SJSA1 (cell line): ENCODE measurements at regions not wholly inside any gene's neighbourhood (a gene's known extent, or its start where the extent isn't known, plus 50 kb on each side); places are given as distances from the start of the nearest gene placed in this dataset.

Source experiments
- DNase-seq, 2 experiments: peaks; one replicate each; pipeline ENCODE4 v3.0.0-alpha.2; 2015 to 2020; ENCODE audit warnings: low spot score in 2 of 2, low read depth in 1 of 2
- H3K27ac ChIP-seq: fragments of 250-450 bp; sonication (Bioruptor Pico); 2 replicates; pipeline ENCODE4 v1.5.1; 2020; ENCODE audit warnings: mild to moderate bottlenecking, moderate library complexity
- H3K27me3 ChIP-seq: fragments of 250-450 bp; sonication (Bioruptor Pico); replicated peaks from 2 replicates; pipeline ENCODE4 v1.5.1; 2020; ENCODE audit warnings: mild to moderate bottlenecking, moderate library complexity
- H3K36me3 ChIP-seq: fragments of 250-450 bp; sonication (Bioruptor Pico); 2 replicates; pipeline ENCODE4 v1.5.1; 2020; ENCODE audit warnings: mild to moderate bottlenecking
- H3K4me1 ChIP-seq: fragments of 250-450 bp; sonication (Bioruptor Pico); replicated peaks from 2 replicates; pipeline ENCODE4 v1.6.1; 2021; ENCODE audit warnings: mild to moderate bottlenecking
- H3K4me3 ChIP-seq: fragments of 250-450 bp; sonication (Bioruptor Pico); 2 replicates; pipeline ENCODE4 v1.5.1; 2020; ENCODE audit warnings: mild to moderate bottlenecking
- H3K9me3 ChIP-seq: fragments of 250-450 bp; sonication (Bioruptor Pico); replicated peaks from 2 replicates; pipeline ENCODE4 v1.5.1; 2020; ENCODE audit warnings: mild to moderate bottlenecking

- no peaks in the 10 kb centered on the region for H3K36me3 ChIP-seq
- no peaks in the 10 kb centered on the region for H3K4me1 ChIP-seq
- no peak for DNase-seq
- no peak overlapping the region for H3K4me3 ChIP-seq
- H3K27me3 ChIP-seq: no peaks in the 10 kb centered on the region
- H3K27ac ChIP-seq: no peak overlapping the region
- H3K9me3 ChIP-seq: no peaks in the 10 kb centered on the region
These were observed 1016.4 kb upstream of the CRIM1 start for GRCh38 chr2:35339211-35339610.

- H3K4me1 ChIP-seq: no peaks in the 10 kb centered on the region
- no peak overlapping the region for H3K4me3 ChIP-seq
- no peaks in the 10 kb centered on the region for H3K27me3 ChIP-seq
- H3K36me3 ChIP-seq: no peaks in the 10 kb centered on the region
- no peak overlapping the region for H3K27ac ChIP-seq
- DNase-seq: no peak
- no peaks in the 10 kb centered on the region for H3K9me3 ChIP-seq
These were observed 1017.7 kb upstream of the CRIM1 start for GRCh38 chr2:35337922-35338321.

GRCh38 chr2:35314049-35314448 lies 1041.5 kb upstream of the CRIM1 start:
- H3K27ac ChIP-seq: no peak overlapping the region
- no peaks in the 10 kb centered on the region for H3K9me3 ChIP-seq
- no peaks in the 10 kb centered on the region for H3K4me1 ChIP-seq
- no peak for DNase-seq
- no peak overlapping the region for H3K4me3 ChIP-seq
- H3K27me3 ChIP-seq: no peaks in the 10 kb centered on the region
- no peaks in the 10 kb centered on the region for H3K36me3 ChIP-seq

GRCh38 chr2:35301369-35301768 lies 1054.2 kb upstream of the CRIM1 start:
- Histone ChIP-seq H3K36me3 (no peaks in the 10 kb centered on the region), H3K4me1 (no peaks in the 10 kb centered on the region), H3K9me3 (no peaks in the 10 kb centered on the region), H3K27ac (no peak overlapping the region), H3K27me3 (no peaks in the 10 kb centered on the region), H3K4me3 (no peak overlapping the region)
- no peak for DNase-seq

- H3K27ac ChIP-seq: no peak overlapping the region
- no peaks in the 10 kb centered on the region for H3K4me1 ChIP-seq
- no peaks in the 10 kb centered on the region for H3K27me3 ChIP-seq
- no peaks in the 10 kb centered on the region for H3K36me3 ChIP-seq
- no peak for DNase-seq
- no peaks in the 10 kb centered on the region for H3K9me3 ChIP-seq
- no peak overlapping the region for H3K4me3 ChIP-seq
These were observed 1057.1 kb upstream of the CRIM1 start for GRCh38 chr2:35298493-35298892.

- Histone ChIP-seq H3K4me3 (no peak overlapping the region), H3K27me3 (no peaks in the 10 kb centered on the region), H3K4me1 (no peaks in the 10 kb centered on the region), H3K36me3 (no peaks in the 10 kb centered on the region), H3K9me3 (no peaks in the 10 kb centered on the region), H3K27ac (no peak overlapping the region)
- no peak for DNase-seq
These were observed 1058.2 kb upstream of the CRIM1 start for GRCh38 chr2:35297403-35297802.

GRCh38 chr2:35294636-35295263 lies 1060.8 kb upstream of the CRIM1 start:
- H3K27me3 ChIP-seq: no peaks in the 10 kb centered on the region
- H3K4me1 ChIP-seq: no peaks in the 10 kb centered on the region
- no peak overlapping the region for H3K27ac ChIP-seq
- DNase-seq: no peak
- H3K4me3 ChIP-seq: no peak overlapping the region
- H3K9me3 ChIP-seq: no peaks in the 10 kb centered on the region
- H3K36me3 ChIP-seq: no peaks in the 10 kb centered on the region

GRCh38 chr2:35293261-35293660 lies 1062.3 kb upstream of the CRIM1 start:
- Histone ChIP-seq H3K27me3 (no peaks in the 10 kb centered on the region), H3K4me3 (no peak overlapping the region), H3K36me3 (no peaks in the 10 kb centered on the region), H3K27ac (no peak overlapping the region), H3K9me3 (no peaks in the 10 kb centered on the region), H3K4me1 (no peaks in the 10 kb centered on the region)
- DNase-seq: no peak

- no peak for DNase-seq
- H3K27me3 ChIP-seq: no peaks in the 10 kb centered on the region
- H3K4me3 ChIP-seq: no peak overlapping the region
- no peaks in the 10 kb centered on the region for H3K9me3 ChIP-seq
- H3K27ac ChIP-seq: no peak overlapping the region
- H3K36me3 ChIP-seq: no peaks in the 10 kb centered on the region
- H3K4me1 ChIP-seq: no peaks in the 10 kb centered on the region
These were observed 1063.4 kb upstream of the CRIM1 start for GRCh38 chr2:35292199-35292598.

- H3K9me3 ChIP-seq: no peaks in the 10 kb centered on the region; the same call in 1 of the 2 replicates
- H3K4me1 ChIP-seq: no peaks in the 10 kb centered on the region
- no peaks in the 10 kb centered on the region for H3K27me3 ChIP-seq
- no peaks in the 10 kb centered on the region for H3K36me3 ChIP-seq
- no peak overlapping the region for H3K4me3 ChIP-seq
- DNase-seq: no peak
- no peak overlapping the region for H3K27ac ChIP-seq
These were observed 1073.9 kb upstream of the CRIM1 start for GRCh38 chr2:35281702-35282101.

- H3K4me1 ChIP-seq: no peaks in the 10 kb centered on the region
- H3K36me3 ChIP-seq: no peaks in the 10 kb centered on the region
- H3K4me3 ChIP-seq: no peak overlapping the region
- no peak for DNase-seq
- no peak overlapping the region for H3K27ac ChIP-seq
- H3K9me3 ChIP-seq: no peaks in the 10 kb centered on the region
- H3K27me3 ChIP-seq: no peaks in the 10 kb centered on the region
These were observed 1099.8 kb upstream of the CRIM1 start for GRCh38 chr2:35255826-35256225.

GRCh38 chr2:35251156-35251555 lies 1104.4 kb upstream of the CRIM1 start:
- DNase-seq: no peak

GRCh38 chr2:35246702-35247101 lies 1108.9 kb upstream of the CRIM1 start:
- H3K9me3 ChIP-seq: no peaks in the 10 kb centered on the region
- DNase-seq: no peak
- H3K36me3 ChIP-seq: no peaks in the 10 kb centered on the region
- H3K4me3 ChIP-seq: no peak overlapping the region
- no peaks in the 10 kb centered on the region for H3K4me1 ChIP-seq
- H3K27me3 ChIP-seq: no peaks in the 10 kb centered on the region
- no peak overlapping the region for H3K27ac ChIP-seq

More at GRCh38 chr2:35251156-35251555, 1104.4 kb upstream of the CRIM1 start:
- no peaks in the 10 kb centered on the region for H3K4me1 ChIP-seq
- no peak overlapping the region for H3K4me3 ChIP-seq
- H3K27ac ChIP-seq: no peak overlapping the region
- no peaks in the 10 kb centered on the region for H3K36me3 ChIP-seq
- no peaks in the 10 kb centered on the region for H3K9me3 ChIP-seq
- no peaks in the 10 kb centered on the region for H3K27me3 ChIP-seq

GRCh38 chr2:35228584-35228983 lies 1127.0 kb upstream of the CRIM1 start:
- Histone ChIP-seq H3K4me3 (no peak overlapping the region), H3K27me3 (no peaks in the 10 kb centered on the region), H3K36me3 (no peaks in the 10 kb centered on the region), H3K27ac (no peak overlapping the region), H3K4me1 (no peaks in the 10 kb centered on the region), H3K9me3 (no peaks in the 10 kb centered on the region)
- no peak for DNase-seq

- DNase-seq: no peak
- H3K9me3 ChIP-seq: 0 out of 2 replicates have a peak, but pooled peaks cover 4% of the 10 kb centered on the region
- no peak overlapping the region for H3K27ac ChIP-seq
These were observed 1135.1 kb upstream of the CRIM1 start for GRCh38 chr2:35220461-35220860.

More at GRCh38 chr2:35220461-35220860, 1135.1 kb upstream of the CRIM1 start:
- H3K4me1 ChIP-seq: no peaks in the 10 kb centered on the region
- no peak overlapping the region for H3K4me3 ChIP-seq
- no peaks in the 10 kb centered on the region for H3K27me3 ChIP-seq
- no peaks in the 10 kb centered on the region for H3K36me3 ChIP-seq
